IMR-90 (cell line): ENCODE measurements at regions not wholly inside any gene's neighbourhood (a gene's known extent, or its start where the extent isn't known, plus 50 kb on each side); places are given as distances from the start of the nearest gene placed in this dataset.

Experiments
- ATAC-seq: fragments of 200-7000 bp; cut with Tn5 transposase; 2 replicates; pipeline ENCODE4 v1.9.1; 2020; ENCODE audit warnings: low read depth, mild to moderate bottlenecking, moderate library complexity
- BruUV-seq: library from RNA; stranded (reverse); fragments of 400-500 nt; replicated peaks from 2 replicates; lab custom pipeline; 2021; lab: Mats Ljungman, UMichigan
- CTCF ChIA-PET: fragments of 300-600 bp; formaldehyde crosslinking; extraction: SDS; loops from one replicate; lab custom pipeline; 2021; ENCODE audit warnings: antibody characterized with exemption; lab: Yijun Ruan, JAX
- POLR2A ChIA-PET: fragments of 300-600 bp; sonication (Branson Sonifier 250); formaldehyde crosslinking; loops from one replicate; lab custom pipeline; 2022; ENCODE audit warnings: antibody characterized with exemption; ENCODE audit not compliant: unreplicated experiment; lab: Charles Lee
- DNase-seq: peaks from one replicate; pipeline ENCODE4 v3.0.0; 2013
- H2AFZ ChIP-seq: replicated peaks from 2 replicates; pipeline ENCODE3; 2013; ENCODE audit warnings: low read length, mild to moderate bottlenecking; ENCODE audit not compliant: poor library complexity
- H2AK5ac ChIP-seq: 2 replicates; pipeline ENCODE4 v1.6.1; 2013; ENCODE audit warnings: low read depth, low read length, inconsistent platforms
- H2AK9ac ChIP-seq: replicated peaks from 2 replicates; pipeline ENCODE3; 2013; ENCODE audit warnings: mild to moderate bottlenecking, low read depth, low read length, moderate library complexity; ENCODE audit not compliant: poor library complexity
- H2BK120ac ChIP-seq: 2 replicates; pipeline ENCODE4 v1.6.1; 2013; ENCODE audit warnings: low read depth, low read length, inconsistent platforms
- H2BK15ac ChIP-seq: 3 replicates; pipeline ENCODE4 v1.6.1; 2013; ENCODE audit warnings: low read depth, low read length, inconsistent platforms
- H2BK20ac ChIP-seq: 2 replicates; pipeline ENCODE4 v1.6.1; 2013; ENCODE audit warnings: low read depth, mild to moderate bottlenecking, inconsistent platforms, low read length, moderate library complexity
- H2BK5ac ChIP-seq: 2 replicates; pipeline ENCODE4 v1.6.1; 2013; ENCODE audit warnings: mild to moderate bottlenecking, low read depth, low read length, inconsistent platforms; ENCODE audit not compliant: poor library complexity, severe bottlenecking
- H3K14ac ChIP-seq: replicated peaks from 2 replicates; pipeline ENCODE4 v1.6.1; 2013; ENCODE audit warnings: low read depth, low read length, inconsistent platforms
- H3K18ac ChIP-seq: 2 replicates; pipeline ENCODE4 v1.6.1; 2013; ENCODE audit warnings: low read depth, low read length, control low read depth
- H3K23ac ChIP-seq: 2 replicates; pipeline ENCODE4 v1.6.1; 2013; ENCODE audit warnings: low read depth, low read length, inconsistent platforms
- H3K27ac ChIP-seq: 2 replicates; pipeline ENCODE4 v1.5.1; 2013; ENCODE audit warnings: mild to moderate bottlenecking, control low read depth, low read length; ENCODE audit not compliant: insufficient read depth
- H3K27me3 ChIP-seq: 2 replicates; pipeline ENCODE4 v1.6.1; 2013; ENCODE audit warnings: low read length; ENCODE audit not compliant: control insufficient read depth, insufficient read depth
- H3K36me3 ChIP-seq: 2 replicates; pipeline ENCODE4 v1.6.1; 2013; ENCODE audit warnings: low read length, mixed read lengths; ENCODE audit not compliant: control insufficient read depth, insufficient read depth
- H3K4ac ChIP-seq: 2 replicates; pipeline ENCODE4 v1.6.1; 2013; ENCODE audit warnings: low read depth, low read length, inconsistent platforms
- H3K4me1 ChIP-seq: 2 replicates; pipeline ENCODE4 v1.6.1; 2013; ENCODE audit warnings: low read length, mixed read lengths; ENCODE audit not compliant: control insufficient read depth, insufficient read depth
- H3K4me2 ChIP-seq: 2 replicates; pipeline ENCODE4 v1.6.1; 2013; ENCODE audit warnings: low read depth, mild to moderate bottlenecking, control low read depth, low read length, moderate library complexity
- H3K4me3 ChIP-seq: 2 replicates; pipeline ENCODE4 v1.5.1; 2013; ENCODE audit warnings: low read depth, mild to moderate bottlenecking, control low read depth, low read length, moderate library complexity; ENCODE audit not compliant: insufficient read depth
- H3K56ac ChIP-seq: 2 replicates; pipeline ENCODE4 v1.6.1; 2013; ENCODE audit warnings: low read length, inconsistent platforms; ENCODE audit not compliant: insufficient read depth; ENCODE audit errors: extremely low read depth
- H3K79me1 ChIP-seq, 2 experiments: 2 replicates each; pipeline ENCODE4 v1.6.1; 2013; ENCODE audit warnings: low read length in 2 of 2, inconsistent platforms in 1 of 2, low read depth in 1 of 2
- H3K9ac ChIP-seq: 2 replicates; pipeline ENCODE4 v1.6.1; 2013; ENCODE audit warnings: low read depth, low read length, control low read depth
- H3K9me1 ChIP-seq: 2 replicates; pipeline ENCODE4 v1.6.1; 2013; ENCODE audit warnings: low read length, inconsistent platforms; ENCODE audit not compliant: insufficient read depth
- H3K9me3 ChIP-seq: 2 replicates; pipeline ENCODE4 v1.6.1; 2013; ENCODE audit warnings: low read length; ENCODE audit not compliant: control insufficient read depth, insufficient read depth
- H4K20me1 ChIP-seq: 2 replicates; pipeline ENCODE4 v1.6.1; 2013; ENCODE audit warnings: low read length, inconsistent platforms; ENCODE audit not compliant: insufficient read depth
- H4K5ac ChIP-seq: 2 replicates; pipeline ENCODE4 v1.6.1; 2013; ENCODE audit warnings: mild to moderate bottlenecking, low read depth, low read length, control low read depth
- H4K8ac ChIP-seq, 2 experiments: 2 replicates each; pipeline ENCODE4 v1.6.1; 2013; ENCODE audit warnings: low read depth in 2 of 2, low read length in 2 of 2, control low read depth in 1 of 2, inconsistent platforms in 1 of 2
- H4K91ac ChIP-seq: 2 replicates; pipeline ENCODE4 v1.6.1; 2013; ENCODE audit warnings: low read depth, low read length, inconsistent platforms; ENCODE audit not compliant: insufficient read depth
- BHLHE40 ChIP-seq: fragments of 150-350 bp; IDR thresholded peaks from 2 replicates; pipeline ENCODE4 v1.6.1; 2016; ENCODE audit warnings: mild to moderate bottlenecking, low read depth, low read length
- CEBPB ChIP-seq: IDR thresholded peaks from 2 replicates; pipeline ENCODE4 v1.6.1; 2012; ENCODE audit warnings: low read depth, low read length, improper control_type of control experiment
- CHD1 ChIP-seq: IDR thresholded peaks from 2 replicates; pipeline ENCODE4 v1.6.1; 2012; ENCODE audit warnings: low read depth, low read length, improper control_type of control experiment
- FOS ChIP-seq: fragments of 150-350 bp; IDR thresholded peaks from 2 replicates; pipeline ENCODE4 v1.6.1; 2016; ENCODE audit warnings: low read depth, low read length
- MAFK ChIP-seq: IDR thresholded peaks from 2 replicates; pipeline ENCODE4 v1.6.1; 2012; ENCODE audit warnings: low read depth, low read length, improper control_type of control experiment
- MAZ ChIP-seq: IDR thresholded peaks from 2 replicates; pipeline ENCODE4 v1.6.1; 2012; ENCODE audit warnings: low read depth, mild to moderate bottlenecking, low read length, improper control_type of control experiment, moderate library complexity, borderline replicate concordance
- MXI1 ChIP-seq: IDR thresholded peaks from 2 replicates; pipeline ENCODE4 v1.6.1; 2012; ENCODE audit warnings: low read depth, mild to moderate bottlenecking, low read length, moderate library complexity, borderline replicate concordance
- NFE2L2 ChIP-seq: fragments of 150-350 bp; IDR thresholded peaks from 2 replicates; pipeline ENCODE4 v1.6.1; 2016; ENCODE audit warnings: low read depth, mild to moderate bottlenecking, low read length
- POLR2A ChIP-seq: IDR thresholded peaks from 2 replicates; pipeline ENCODE4 v1.6.1; 2012; ENCODE audit warnings: mild to moderate bottlenecking, low read depth, low read length
- RAD21 ChIP-seq: IDR thresholded peaks from 2 replicates; pipeline ENCODE4 v1.6.1; 2012; ENCODE audit warnings: low read length, improper control_type of control experiment
- RCOR1 ChIP-seq: IDR thresholded peaks from 2 replicates; pipeline ENCODE4 v1.6.1; 2012; ENCODE audit warnings: mild to moderate bottlenecking, low read length, improper control_type of control experiment; ENCODE audit not compliant: insufficient replicate concordance
- RFX5 ChIP-seq: IDR thresholded peaks from 2 replicates; pipeline ENCODE4 v1.8.0; 2012; ENCODE audit warnings: low read depth, mild to moderate bottlenecking, low read length, moderate library complexity
- SMC3 ChIP-seq: fragments of 150-350 bp; IDR thresholded peaks from 2 replicates; pipeline ENCODE4 v1.6.1; 2016; ENCODE audit warnings: low read depth, mild to moderate bottlenecking, antibody characterized with exemption, low read length, moderate library complexity
- dilution Hi-C: fragments of 300-500 bp; cut with HindIII; formaldehyde crosslinking; loops from one replicate; pipeline ENCODE4 v1.14.3; 2018; ENCODE audit warnings: low sequenced_read_pairs; ENCODE audit not compliant: unreplicated experiment
- in situ Hi-C: fragments of 300-500 bp; cut with MboI; formaldehyde crosslinking; loops from 3 replicates; pipeline ENCODE4 v1.14.3; 2019; ENCODE audit warnings: low sequenced_read_pairs, inconsistent platforms, mixed read lengths
- intact Hi-C: fragments of 100-400 bp; cut with micrococcal nuclease; formaldehyde crosslinking; loops from 2 replicates; pipeline ENCODE4 v1.10.0; 2022
- TF ChIP-seq, protein P1 (sequence below): conservative IDR thresholded peaks from 2 replicates; pipeline ENCODE4 v1.5.1; 2012; ENCODE audit warnings: mild to moderate bottlenecking, low read depth, low read length, improper control_type of control experiment
- TF ChIP-seq, protein P2 (sequence below): fragments of 150-350 bp; IDR thresholded peaks from 2 replicates; pipeline ENCODE4 v1.6.1; 2016; ENCODE audit warnings: low read depth, mild to moderate bottlenecking, low read length, moderate library complexity, borderline replicate concordance
- TF ChIP-seq, protein P3 (sequence below): fragments of 150-350 bp; IDR thresholded peaks from 2 replicates; pipeline ENCODE4 v1.6.1; 2017; ENCODE audit warnings: mild to moderate bottlenecking, antibody characterized with exemption, low read length, low read depth

DNA sequence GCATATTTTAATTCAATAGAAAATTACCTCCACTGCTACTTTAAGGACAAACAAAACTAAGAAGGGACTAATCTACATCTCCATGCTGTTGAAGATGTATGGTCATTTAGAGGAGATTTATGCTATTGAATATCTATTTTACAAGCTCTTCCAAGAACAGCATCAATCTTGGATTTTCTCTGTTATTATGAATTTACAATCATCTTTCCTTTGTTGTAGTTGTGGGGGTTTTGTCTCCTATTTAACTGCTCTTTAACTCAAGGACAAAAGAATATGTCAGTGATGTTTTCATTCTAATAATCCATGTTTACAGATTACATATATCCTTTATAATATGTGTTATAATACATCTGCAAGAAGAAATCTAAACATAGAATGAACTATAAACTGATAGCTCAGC, 907.8 kb downstream of the ROBO2 start:
- H3K14ac ChIP-seq = no peak overlapping the region
- H4K5ac ChIP-seq = no peak overlapping the region
- no peak overlapping the region for H4K91ac ChIP-seq
- H3K4ac ChIP-seq = no peak overlapping the region
- no peak overlapping the region for H3K27ac ChIP-seq
- no peak overlapping the region for H3K9ac ChIP-seq
- no peak overlapping the region for H2BK5ac ChIP-seq
- no peaks in the 10 kb centered on the region for H4K20me1 ChIP-seq
- no peaks in the 10 kb centered on the region for H3K79me1 ChIP-seq
- no peak overlapping the region for H3K18ac ChIP-seq
- H2BK15ac ChIP-seq = no peak overlapping the region
- H2BK20ac ChIP-seq = no peak overlapping the region
- no peak for TF ChIP-seq MAZ
- TF ChIP-seq, protein P1, sequence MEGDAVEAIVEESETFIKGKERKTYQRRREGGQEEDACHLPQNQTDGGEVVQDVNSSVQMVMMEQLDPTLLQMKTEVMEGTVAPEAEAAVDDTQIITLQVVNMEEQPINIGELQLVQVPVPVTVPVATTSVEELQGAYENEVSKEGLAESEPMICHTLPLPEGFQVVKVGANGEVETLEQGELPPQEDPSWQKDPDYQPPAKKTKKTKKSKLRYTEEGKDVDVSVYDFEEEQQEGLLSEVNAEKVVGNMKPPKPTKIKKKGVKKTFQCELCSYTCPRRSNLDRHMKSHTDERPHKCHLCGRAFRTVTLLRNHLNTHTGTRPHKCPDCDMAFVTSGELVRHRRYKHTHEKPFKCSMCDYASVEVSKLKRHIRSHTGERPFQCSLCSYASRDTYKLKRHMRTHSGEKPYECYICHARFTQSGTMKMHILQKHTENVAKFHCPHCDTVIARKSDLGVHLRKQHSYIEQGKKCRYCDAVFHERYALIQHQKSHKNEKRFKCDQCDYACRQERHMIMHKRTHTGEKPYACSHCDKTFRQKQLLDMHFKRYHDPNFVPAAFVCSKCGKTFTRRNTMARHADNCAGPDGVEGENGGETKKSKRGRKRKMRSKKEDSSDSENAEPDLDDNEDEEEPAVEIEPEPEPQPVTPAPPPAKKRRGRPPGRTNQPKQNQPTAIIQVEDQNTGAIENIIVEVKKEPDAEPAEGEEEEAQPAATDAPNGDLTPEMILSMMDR = no peak
- TF ChIP-seq, protein P2, sequence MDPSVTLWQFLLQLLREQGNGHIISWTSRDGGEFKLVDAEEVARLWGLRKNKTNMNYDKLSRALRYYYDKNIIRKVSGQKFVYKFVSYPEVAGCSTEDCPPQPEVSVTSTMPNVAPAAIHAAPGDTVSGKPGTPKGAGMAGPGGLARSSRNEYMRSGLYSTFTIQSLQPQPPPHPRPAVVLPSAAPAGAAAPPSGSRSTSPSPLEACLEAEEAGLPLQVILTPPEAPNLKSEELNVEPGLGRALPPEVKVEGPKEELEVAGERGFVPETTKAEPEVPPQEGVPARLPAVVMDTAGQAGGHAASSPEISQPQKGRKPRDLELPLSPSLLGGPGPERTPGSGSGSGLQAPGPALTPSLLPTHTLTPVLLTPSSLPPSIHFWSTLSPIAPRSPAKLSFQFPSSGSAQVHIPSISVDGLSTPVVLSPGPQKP = no peak
- no peak for TF ChIP-seq SMC3
- no peak for TF ChIP-seq MXI1
- TF ChIP-seq, protein P3, sequence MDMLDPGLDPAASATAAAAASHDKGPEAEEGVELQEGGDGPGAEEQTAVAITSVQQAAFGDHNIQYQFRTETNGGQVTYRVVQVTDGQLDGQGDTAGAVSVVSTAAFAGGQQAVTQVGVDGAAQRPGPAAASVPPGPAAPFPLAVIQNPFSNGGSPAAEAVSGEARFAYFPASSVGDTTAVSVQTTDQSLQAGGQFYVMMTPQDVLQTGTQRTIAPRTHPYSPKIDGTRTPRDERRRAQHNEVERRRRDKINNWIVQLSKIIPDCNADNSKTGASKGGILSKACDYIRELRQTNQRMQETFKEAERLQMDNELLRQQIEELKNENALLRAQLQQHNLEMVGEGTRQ = no peak
- TF ChIP-seq RAD21 = no peak
- no peak for TF ChIP-seq CEBPB
- no peak for TF ChIP-seq FOS
- no peak for TF ChIP-seq RCOR1
- TF ChIP-seq POLR2A = no peak
- no peak for TF ChIP-seq BHLHE40
- no peak for TF ChIP-seq RFX5
- TF ChIP-seq MAFK = no peak
- no peak for TF ChIP-seq NFE2L2
- no peak for TF ChIP-seq CHD1
- no peak overlapping the region for H3K4me3 ChIP-seq
- no peak overlapping the region for H4K8ac ChIP-seq
- H2AK9ac ChIP-seq = no peak overlapping the region
- H2AFZ ChIP-seq = no peak overlapping the region
- DNase-seq (no peak), ATAC-seq (no peak)
- POLR2A ChIA-PET = no interaction called here
- BruUV-seq = no TSS peak
- no peaks in the 10 kb centered on the region for H3K27me3 ChIP-seq
- in situ Hi-C loops (no loop called here), intact Hi-C loops (no loop called here), dilution Hi-C loops (no loop called here)
- no peaks in the 10 kb centered on the region for H3K9me1 ChIP-seq
- H2AK5ac ChIP-seq = no peak overlapping the region
- H3K4me1 ChIP-seq = no peaks in the 10 kb centered on the region
- no peaks in the 10 kb centered on the region for H3K9me3 ChIP-seq
- CTCF ChIA-PET = no interaction called here
- no peak overlapping the region for H3K23ac ChIP-seq
- H3K4me2 ChIP-seq = no peak overlapping the region
- no peaks in the 10 kb centered on the region for H3K36me3 ChIP-seq
- no peak overlapping the region for H3K56ac ChIP-seq
- H2BK120ac ChIP-seq = no peak overlapping the region
